HG03460 (cell line): ENCODE measurements at regions not wholly inside any gene's neighbourhood (a gene's known extent, or its start where the extent isn't known, plus 50 kb on each side); places are given as distances from the start of the nearest gene placed in this dataset.
"Not testable (repeated sequence)": the region's sequence is repeated elsewhere in the genome, so short reads cannot be mapped to it uniquely, and the experiment has no call there.

Experiments used
- ATAC-seq: cut with Tn5 transposase; IDR thresholded peaks from one replicate; pipeline ENCODE4 v1.9.1; 2021; ENCODE audit not compliant: unreplicated experiment

- ATAC-seq: no peak
These were observed 106.7 kb upstream of the AHI1 start for GRCh38 chr6:135604035-135604860.

- no peak for ATAC-seq
These were observed 107.8 kb upstream of the AHI1 start for GRCh38 chr6:135605278-135605790.

GRCh38 chr6:135606392-135606791 lies 108.9 kb upstream of the AHI1 start:
- ATAC-seq: no peak

DNA sequence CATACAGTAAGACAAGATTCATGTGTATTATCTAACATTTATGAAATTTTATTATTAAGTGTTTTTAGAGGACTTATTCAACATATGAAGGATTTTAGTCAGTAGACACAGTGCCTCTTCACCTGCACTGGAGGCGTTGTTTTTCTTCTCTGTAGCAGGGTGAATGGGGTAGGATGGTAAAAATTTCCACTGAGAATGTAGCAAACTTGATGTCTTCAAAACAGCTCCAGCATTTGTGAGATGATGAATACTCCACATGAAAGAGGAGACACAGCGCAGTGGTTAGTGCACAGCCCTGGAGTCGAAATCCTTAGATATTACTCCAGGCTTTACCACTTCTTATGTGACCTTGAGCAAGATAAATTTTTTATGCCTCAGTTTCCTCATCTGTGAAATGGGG lies 110.5 kb upstream of the AHI1 start:
- no peak for ATAC-seq

DNA sequence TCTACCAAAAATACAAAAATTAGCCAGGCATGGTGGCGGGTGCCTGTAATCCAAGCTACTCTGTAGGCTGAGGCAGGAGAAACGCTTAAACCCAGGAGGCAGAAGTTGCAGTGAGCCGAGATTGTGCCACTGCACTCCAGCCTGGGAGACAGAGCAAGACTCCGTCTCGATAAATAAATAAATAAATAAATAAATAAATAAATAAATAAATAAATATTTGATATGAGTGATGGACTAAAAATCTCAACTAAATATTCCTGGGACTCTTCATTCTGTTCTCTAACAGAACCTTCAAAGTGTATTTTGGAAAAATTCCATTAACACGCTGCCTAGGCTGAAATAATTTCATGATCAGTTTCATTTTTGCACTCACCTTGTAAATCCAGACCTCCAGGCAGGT lies 112.7 kb upstream of the AHI1 start:
- ATAC-seq: not testable (repeated sequence)

- no peak for ATAC-seq
These were observed 119.1 kb upstream of the AHI1 start for GRCh38 chr6:135616655-135617054.

- ATAC-seq: no peak
These were observed 119.7 kb upstream of the AHI1 start for GRCh38 chr6:135617222-135617621.

DNA sequence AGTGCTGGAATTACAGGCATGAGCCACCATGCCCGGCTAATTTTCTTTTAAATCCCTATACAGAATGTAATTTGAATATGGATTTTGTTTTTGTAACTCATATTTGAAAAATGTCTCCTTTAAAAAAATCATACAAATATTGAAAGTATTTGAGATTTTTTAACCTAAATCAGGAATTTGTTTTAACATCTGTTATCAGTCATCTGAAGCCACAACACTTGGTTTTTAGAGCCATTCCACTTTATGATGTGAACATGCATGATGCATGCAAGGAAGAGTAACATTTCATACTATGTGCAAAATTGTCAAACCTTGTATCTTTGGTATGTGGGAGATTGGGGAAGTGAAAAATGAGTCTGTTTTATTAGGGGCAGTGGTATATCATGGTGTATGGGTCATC lies 124.5 kb upstream of the AHI1 start:
- ATAC-seq: no peak

GRCh38 chr6:135623979-135624378 lies 126.4 kb upstream of the AHI1 start:
- ATAC-seq: no peak

GRCh38 chr6:135624402-135625295 lies 127.1 kb upstream of the AHI1 start:
- no peak for ATAC-seq

GRCh38 chr6:135626001-135626400 lies 128.5 kb upstream of the AHI1 start:
- ATAC-seq: not testable (repeated sequence)

DNA sequence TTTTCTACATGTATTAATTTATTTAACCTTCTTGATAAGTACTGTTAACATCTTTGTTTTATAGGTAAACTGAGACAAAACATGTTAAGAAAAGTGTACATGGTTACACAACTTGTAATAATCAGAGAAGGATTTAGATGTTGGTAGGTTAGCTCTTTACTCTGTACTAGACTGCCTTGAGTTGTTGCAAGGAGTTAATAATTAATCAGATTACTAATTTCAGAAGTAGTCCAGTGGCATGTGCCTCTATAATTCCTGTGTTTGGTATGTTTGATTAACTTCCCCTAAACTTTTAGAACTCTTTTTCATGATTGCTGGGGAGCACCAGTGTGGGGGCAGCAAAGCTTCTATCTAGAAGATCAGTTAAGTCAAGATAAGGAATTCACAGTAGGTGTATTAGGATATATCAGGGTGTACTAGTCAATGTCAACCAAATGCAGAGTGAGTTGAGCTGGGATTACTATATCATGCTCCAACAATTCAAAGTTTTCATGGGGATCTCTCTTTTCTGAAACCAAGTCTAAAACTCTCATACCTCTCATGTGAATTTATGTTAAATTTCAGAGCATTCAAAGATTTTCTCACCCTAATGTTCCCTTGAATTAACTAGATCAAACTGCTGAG lies 129.7 kb upstream of the AHI1 start:
- peak; percentile 90 for ATAC-seq

DNA sequence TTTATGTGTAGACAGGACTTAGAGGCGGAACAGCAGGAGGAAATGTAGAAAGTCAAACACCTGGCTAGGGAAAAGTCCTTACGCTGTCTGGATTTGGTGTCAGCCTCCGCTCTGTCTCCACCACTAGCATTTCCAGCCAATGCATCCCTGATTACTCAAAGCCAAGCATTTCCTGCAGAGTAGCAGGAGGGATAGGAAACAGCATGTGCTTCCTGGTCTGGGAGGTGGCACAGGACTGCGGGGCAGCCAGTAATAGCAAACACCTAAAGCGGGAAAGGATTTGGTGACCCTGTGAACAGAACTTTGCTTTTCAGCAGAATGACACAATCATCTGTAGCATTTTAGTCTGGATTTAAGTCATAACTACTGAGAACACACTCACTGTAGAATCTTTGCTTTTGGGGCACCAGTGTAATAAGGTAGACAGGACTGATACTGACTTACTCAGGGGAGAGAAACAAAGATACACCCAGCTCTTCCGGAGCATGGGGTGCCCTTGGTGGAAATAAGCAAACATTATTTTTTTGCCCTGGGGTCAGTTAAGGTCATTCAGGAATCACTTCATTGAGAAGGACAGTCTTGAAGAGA lies 133.3 kb upstream of the AHI1 start:
- no peak for ATAC-seq

- ATAC-seq: no peak
These were observed 134.3 kb upstream of the AHI1 start for GRCh38 chr6:135631821-135632220.

DNA sequence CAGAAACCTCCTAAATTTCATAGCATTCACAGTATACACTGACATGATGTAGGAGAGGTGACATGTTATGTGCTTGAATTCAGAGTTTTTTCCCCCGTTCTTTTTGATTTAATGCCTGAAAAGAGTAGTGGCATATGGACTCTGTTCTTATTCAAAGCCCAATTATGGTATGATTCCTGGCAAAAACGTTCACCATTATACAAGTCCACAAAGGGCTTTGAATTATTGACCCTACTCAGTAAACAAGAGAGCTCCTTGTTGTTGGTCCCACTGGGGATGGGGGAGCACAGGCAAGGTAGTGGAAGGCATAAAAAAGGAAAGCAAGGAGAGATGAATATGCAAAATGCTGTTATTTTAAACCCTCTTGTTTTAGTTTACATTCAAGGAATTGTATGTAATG lies 136.0 kb upstream of the AHI1 start:
- no peak for ATAC-seq

DNA sequence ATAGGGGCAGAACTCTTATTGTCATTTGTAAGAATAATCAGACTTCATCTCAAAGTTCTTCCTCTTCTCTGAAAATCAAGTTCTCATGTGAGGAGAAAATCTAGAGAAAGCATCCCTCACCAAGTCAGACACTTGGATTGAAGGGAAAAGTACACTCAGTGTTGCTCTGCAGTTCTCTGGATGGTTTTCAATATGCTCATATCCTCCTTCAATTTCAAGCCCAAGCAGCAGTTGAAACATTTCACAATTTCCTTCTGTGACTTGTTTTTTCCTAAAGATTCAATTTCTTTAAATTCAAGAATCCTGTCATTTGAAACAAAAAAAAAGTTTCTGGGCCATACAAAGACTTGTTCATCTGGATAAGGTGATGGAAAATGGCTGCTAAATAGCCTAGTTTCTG lies 140.2 kb upstream of the AHI1 start:
- ATAC-seq: no peak

- no peak for ATAC-seq
These were observed 140.6 kb upstream of the AHI1 start for GRCh38 chr6:135638108-135638507.

- no peak for ATAC-seq
These were observed 142.5 kb upstream of the AHI1 start for GRCh38 chr6:135640048-135640447.

GRCh38 chr6:135640449-135641111 lies 143.0 kb upstream of the AHI1 start:
- ATAC-seq: no peak

DNA sequence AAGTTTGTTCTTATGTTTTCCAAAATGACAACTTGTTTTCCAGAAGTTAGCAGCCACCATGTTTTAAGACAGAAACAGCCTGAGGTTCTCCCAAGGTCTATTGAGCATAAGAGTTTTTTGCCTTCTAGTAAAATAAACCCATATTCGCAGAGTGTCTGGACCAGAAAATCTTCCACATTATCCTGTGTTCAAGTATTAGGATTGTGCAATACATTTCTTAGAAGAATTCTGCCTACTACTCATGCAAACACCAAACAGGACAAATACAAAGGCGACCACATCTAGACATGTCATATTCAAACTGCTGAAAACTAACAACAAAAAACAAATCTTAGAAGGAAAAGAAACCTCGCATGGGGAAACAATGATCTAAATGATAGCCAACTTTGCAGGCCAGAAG lies 145.4 kb upstream of the AHI1 start:
- no peak for ATAC-seq

GRCh38 chr6:135644394-135644793 lies 146.9 kb upstream of the AHI1 start:
- ATAC-seq: no peak
